A673 (cell line): ENCODE measurements at regions not wholly inside any gene's neighbourhood (a gene's known extent, or its start where the extent isn't known, plus 50 kb on each side); places are given as distances from the start of the nearest gene placed in this dataset.

ENCODE experiments used
- CTCF ChIP-seq: fragments of 300-800, 200-600 bp; sonication (generic); conservative IDR thresholded peaks from 2 replicates; pipeline ENCODE4 v1.5.1; 2017; ENCODE audit warnings: low read depth, mild to moderate bottlenecking, antibody characterized with exemption, low read length, moderate library complexity, mixed read lengths
- EZH2 ChIP-seq: fragments of 200-600 bp; sonication (generic); IDR thresholded peaks from 2 replicates; pipeline ENCODE4 v1.6.1; 2017; ENCODE audit warnings: borderline replicate concordance, low read depth, mild to moderate bottlenecking, mixed read lengths, antibody characterized with exemption, low read length; ENCODE audit not compliant: poor library complexity, severe bottlenecking

- TF ChIP-seq CTCF (no peak), EZH2 (no peak)
Observed at GRCh38 chr1:31522556-31522845, 53.8 kb upstream of the TINAGL1 start.
